ENCODE measurements at regions not wholly inside any gene's neighbourhood (a gene's known extent, or its start where the extent isn't known, plus 50 kb on each side); places are given as distances from the start of the nearest gene placed in this dataset.

DNA sequence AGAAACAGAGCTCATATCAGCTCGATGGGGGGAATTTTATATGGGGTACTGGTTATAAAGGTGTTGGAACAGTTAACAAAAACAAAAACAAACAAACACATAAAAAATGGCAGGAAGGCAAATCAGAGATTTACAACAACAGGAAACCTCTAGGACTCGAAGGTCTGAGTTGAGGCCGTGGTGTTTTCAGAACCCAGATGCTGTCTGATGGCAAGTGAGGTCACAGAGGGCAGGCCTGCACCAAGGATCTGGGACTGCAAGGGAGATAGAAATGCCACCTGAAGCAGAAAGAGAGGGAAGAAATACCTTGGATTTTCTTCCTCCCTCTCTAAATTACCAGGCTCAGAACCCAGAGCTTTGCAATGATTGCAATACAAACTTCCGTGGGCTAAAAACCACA, 429.5 kb downstream of the ZNF521 start:
- no peak for TF ChIP-seq CTCF (IDR thresholded peaks at IDR 0.05)
- no peak for TF ChIP-seq POLR2A (IDR thresholded peaks at IDR 0.05)

Measured in adrenal gland (tissue), 5 donors.